ENCODE measurements at regions not wholly inside any gene's neighbourhood (a gene's known extent, or its start where the extent isn't known, plus 50 kb on each side); places are given as distances from the start of the nearest gene placed in this dataset.

DNA sequence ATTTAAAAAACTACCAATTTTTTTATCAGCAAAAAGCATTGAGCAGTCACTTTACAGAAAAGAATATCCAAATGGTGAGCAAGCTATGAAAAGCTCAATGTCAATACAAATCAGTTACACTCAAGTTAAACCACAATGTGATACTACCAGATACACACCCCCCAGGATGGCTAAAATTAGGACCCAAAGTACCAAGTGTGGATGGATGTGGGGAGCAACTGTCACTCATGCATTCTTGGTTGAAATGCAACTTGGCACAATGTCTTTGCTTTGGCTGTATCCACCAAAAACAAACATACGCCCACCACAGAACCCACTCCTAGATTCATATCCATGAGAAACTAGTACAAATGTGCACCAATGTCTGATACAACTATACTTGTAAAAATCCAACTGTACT is 120.0 kb upstream of the IRX1 start:
- Histone ChIP-seq H3K79me2 (replicated peaks; ENCODE audit: insufficient read depth) (no peaks in the 10 kb centered on the region), H4K20me1 (replicated peaks; ENCODE audit: insufficient read depth) (no peaks in the 10 kb centered on the region), H3K4me1 (ENCODE audit: insufficient read depth) (no peaks in the 10 kb centered on the region), H3K4me2 (no peak overlapping the region), H3K4me3 (no peak overlapping the region), H3K9me2 (ENCODE audit: insufficient read depth) (no peaks in the 10 kb centered on the region), H3K27ac (ENCODE audit: low read depth) (no peak overlapping the region), H3F3A (replicated peaks; ENCODE audit: low read depth) (no peaks in the 10 kb centered on the region), H2AFZ (no peak overlapping the region), H3K36me3 (ENCODE audit: insufficient read depth) (no peaks in the 10 kb centered on the region), H3K27me3 (ENCODE audit: insufficient read depth) (no peaks in the 10 kb centered on the region)
- no peaks in the 10 kb centered on the region for H3K27me3 Mint-ChIP-seq (ENCODE audit: insufficient read depth, low read depth, poor library complexity)
- H3K36me3 Mint-ChIP-seq (ENCODE audit: low read depth) = no peaks in the 10 kb centered on the region
- TF ChIP-seq POLR2AphosphoS5 (IDR thresholded peaks at IDR 0.05; ENCODE audit: low read depth) (no peak), ZNF331 (CRISPR knock-in tag; IDR thresholded peaks at IDR 0.05; ENCODE audit: low read depth) (no peak), JUNB (IDR thresholded peaks at IDR 0.05; ENCODE audit: unreplicated experiment) (no peak), EZH2phosphoT487 (IDR thresholded peaks at IDR 0.05; ENCODE audit: unreplicated experiment) (no peak), CREB1 (CRISPR knock-in tag; IDR thresholded peaks at IDR 0.05; ENCODE audit: low read depth) (no peak), NANOG (IDR thresholded peaks at IDR 0.05; ENCODE audit: borderline replicate concordance) (no peak)
- TF ChIP-seq, protein P1, sequence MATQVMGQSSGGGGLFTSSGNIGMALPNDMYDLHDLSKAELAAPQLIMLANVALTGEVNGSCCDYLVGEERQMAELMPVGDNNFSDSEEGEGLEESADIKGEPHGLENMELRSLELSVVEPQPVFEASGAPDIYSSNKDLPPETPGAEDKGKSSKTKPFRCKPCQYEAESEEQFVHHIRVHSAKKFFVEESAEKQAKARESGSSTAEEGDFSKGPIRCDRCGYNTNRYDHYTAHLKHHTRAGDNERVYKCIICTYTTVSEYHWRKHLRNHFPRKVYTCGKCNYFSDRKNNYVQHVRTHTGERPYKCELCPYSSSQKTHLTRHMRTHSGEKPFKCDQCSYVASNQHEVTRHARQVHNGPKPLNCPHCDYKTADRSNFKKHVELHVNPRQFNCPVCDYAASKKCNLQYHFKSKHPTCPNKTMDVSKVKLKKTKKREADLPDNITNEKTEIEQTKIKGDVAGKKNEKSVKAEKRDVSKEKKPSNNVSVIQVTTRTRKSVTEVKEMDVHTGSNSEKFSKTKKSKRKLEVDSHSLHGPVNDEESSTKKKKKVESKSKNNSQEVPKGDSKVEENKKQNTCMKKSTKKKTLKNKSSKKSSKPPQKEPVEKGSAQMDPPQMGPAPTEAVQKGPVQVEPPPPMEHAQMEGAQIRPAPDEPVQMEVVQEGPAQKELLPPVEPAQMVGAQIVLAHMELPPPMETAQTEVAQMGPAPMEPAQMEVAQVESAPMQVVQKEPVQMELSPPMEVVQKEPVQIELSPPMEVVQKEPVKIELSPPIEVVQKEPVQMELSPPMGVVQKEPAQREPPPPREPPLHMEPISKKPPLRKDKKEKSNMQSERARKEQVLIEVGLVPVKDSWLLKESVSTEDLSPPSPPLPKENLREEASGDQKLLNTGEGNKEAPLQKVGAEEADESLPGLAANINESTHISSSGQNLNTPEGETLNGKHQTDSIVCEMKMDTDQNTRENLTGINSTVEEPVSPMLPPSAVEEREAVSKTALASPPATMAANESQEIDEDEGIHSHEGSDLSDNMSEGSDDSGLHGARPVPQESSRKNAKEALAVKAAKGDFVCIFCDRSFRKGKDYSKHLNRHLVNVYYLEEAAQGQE (IDR thresholded peaks at IDR 0.05; ENCODE audit: unreplicated experiment) = no peak
- TF ChIP-seq, protein P2, sequence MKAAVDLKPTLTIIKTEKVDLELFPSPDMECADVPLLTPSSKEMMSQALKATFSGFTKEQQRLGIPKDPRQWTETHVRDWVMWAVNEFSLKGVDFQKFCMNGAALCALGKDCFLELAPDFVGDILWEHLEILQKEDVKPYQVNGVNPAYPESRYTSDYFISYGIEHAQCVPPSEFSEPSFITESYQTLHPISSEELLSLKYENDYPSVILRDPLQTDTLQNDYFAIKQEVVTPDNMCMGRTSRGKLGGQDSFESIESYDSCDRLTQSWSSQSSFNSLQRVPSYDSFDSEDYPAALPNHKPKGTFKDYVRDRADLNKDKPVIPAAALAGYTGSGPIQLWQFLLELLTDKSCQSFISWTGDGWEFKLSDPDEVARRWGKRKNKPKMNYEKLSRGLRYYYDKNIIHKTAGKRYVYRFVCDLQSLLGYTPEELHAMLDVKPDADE (IDR thresholded peaks at IDR 0.05) = no peak
- TF ChIP-seq, protein P3, sequence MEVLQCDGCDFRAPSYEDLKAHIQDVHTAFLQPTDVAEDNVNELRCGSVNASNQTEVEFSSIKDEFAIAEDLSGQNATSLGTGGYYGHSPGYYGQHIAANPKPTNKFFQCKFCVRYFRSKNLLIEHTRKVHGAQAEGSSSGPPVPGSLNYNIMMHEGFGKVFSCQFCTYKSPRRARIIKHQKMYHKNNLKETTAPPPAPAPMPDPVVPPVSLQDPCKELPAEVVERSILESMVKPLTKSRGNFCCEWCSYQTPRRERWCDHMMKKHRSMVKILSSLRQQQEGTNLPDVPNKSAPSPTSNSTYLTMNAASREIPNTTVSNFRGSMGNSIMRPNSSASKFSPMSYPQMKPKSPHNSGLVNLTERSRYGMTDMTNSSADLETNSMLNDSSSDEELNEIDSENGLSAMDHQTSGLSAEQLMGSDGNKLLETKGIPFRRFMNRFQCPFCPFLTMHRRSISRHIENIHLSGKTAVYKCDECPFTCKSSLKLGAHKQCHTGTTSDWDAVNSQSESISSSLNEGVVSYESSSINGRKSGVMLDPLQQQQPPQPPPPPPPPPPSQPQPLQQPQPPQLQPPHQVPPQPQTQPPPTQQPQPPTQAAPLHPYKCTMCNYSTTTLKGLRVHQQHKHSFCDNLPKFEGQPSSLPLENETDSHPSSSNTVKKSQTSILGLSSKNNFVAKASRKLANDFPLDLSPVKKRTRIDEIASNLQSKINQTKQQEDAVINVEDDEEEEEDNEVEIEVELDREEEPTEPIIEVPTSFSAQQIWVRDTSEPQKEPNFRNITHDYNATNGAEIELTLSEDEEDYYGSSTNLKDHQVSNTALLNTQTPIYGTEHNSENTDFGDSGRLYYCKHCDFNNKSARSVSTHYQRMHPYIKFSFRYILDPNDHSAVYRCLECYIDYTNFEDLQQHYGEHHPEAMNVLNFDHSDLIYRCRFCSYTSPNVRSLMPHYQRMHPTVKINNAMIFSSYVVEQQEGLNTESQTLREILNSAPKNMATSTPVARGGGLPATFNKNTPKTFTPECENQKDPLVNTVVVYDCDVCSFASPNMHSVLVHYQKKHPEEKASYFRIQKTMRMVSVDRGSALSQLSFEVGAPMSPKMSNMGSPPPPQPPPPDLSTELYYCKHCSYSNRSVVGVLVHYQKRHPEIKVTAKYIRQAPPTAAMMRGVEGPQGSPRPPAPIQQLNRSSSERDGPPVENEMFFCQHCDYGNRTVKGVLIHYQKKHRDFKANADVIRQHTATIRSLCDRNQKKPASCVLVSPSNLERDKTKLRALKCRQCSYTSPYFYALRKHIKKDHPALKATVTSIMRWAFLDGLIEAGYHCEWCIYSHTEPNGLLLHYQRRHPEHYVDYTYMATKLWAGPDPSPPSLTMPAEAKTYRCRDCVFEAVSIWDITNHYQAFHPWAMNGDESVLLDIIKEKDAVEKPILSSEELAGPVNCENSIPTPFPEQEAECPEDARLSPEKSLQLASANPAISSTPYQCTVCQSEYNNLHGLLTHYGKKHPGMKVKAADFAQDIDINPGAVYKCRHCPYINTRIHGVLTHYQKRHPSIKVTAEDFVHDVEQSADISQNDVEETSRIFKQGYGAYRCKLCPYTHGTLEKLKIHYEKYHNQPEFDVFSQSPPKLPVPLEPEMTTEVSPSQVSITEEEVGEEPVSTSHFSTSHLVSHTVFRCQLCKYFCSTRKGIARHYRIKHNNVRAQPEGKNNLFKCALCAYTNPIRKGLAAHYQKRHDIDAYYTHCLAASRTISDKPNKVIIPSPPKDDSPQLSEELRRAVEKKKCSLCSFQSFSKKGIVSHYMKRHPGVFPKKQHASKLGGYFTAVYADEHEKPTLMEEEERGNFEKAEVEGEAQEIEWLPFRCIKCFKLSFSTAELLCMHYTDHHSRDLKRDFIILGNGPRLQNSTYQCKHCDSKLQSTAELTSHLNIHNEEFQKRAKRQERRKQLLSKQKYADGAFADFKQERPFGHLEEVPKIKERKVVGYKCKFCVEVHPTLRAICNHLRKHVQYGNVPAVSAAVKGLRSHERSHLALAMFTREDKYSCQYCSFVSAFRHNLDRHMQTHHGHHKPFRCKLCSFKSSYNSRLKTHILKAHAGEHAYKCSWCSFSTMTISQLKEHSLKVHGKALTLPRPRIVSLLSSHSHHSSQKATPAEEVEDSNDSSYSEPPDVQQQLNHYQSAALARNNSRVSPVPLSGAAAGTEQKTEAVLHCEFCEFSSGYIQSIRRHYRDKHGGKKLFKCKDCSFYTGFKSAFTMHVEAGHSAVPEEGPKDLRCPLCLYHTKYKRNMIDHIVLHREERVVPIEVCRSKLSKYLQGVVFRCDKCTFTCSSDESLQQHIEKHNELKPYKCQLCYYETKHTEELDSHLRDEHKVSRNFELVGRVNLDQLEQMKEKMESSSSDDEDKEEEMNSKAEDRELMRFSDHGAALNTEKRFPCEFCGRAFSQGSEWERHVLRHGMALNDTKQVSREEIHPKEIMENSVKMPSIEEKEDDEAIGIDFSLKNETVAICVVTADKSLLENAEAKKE (CRISPR knock-in tag; IDR thresholded peaks at IDR 0.05) = no peak
- ATAC-seq = no peak
- no peaks in the 10 kb centered on the region for H3K9me3 Mint-ChIP-seq
- H3K4me3 Mint-ChIP-seq = no peak overlapping the region
- no peak for DNase-seq (ENCODE audit: low spot score)
- H3K4me1 Mint-ChIP-seq = no peaks in the 10 kb centered on the region
- H3K27ac Mint-ChIP-seq = no peak overlapping the region
